ENCODE measurements at regions not wholly inside any gene's neighbourhood (a gene's known extent, or its start where the extent isn't known, plus 50 kb on each side); places are given as distances from the start of the nearest gene placed in this dataset.

GRCh38 chr12:67811437-67812361, 163.2 kb downstream of the DYRK2 start:
- DNase-seq (ENCODE audit: low read depth) = no peak
- H3K4me3 ChIP-seq (ENCODE audit: low read depth, low read length) = no peak overlapping the region
- in situ Hi-C loops (cut with HindIII; ENCODE audit: low sequenced_read_pairs) = no loop called here
- TF ChIP-seq CTCF (IDR thresholded peaks at IDR 0.05; ENCODE audit: low read depth, low read length, missing control alignments) = no peak

- H3K4me3 ChIP-seq (ENCODE audit: low read depth, low read length) = no peak overlapping the region
- DNase-seq (ENCODE audit: low read depth) = no peak
- in situ Hi-C loops (cut with HindIII; ENCODE audit: low sequenced_read_pairs) = no loop called here
- no peak for TF ChIP-seq CTCF (IDR thresholded peaks at IDR 0.05; ENCODE audit: low read depth, low read length, missing control alignments)
Observed at GRCh38 chr12:67813456-67813904, 164.9 kb downstream of the DYRK2 start.

GRCh38 chr12:67816269-67816668, 167.7 kb downstream of the DYRK2 start:
- no peak overlapping the region for H3K4me3 ChIP-seq (ENCODE audit: low read depth, low read length)
- no peak for DNase-seq (ENCODE audit: low read depth)
- in situ Hi-C loops (cut with HindIII; ENCODE audit: low sequenced_read_pairs) = no loop called here
- TF ChIP-seq CTCF (IDR thresholded peaks at IDR 0.05; ENCODE audit: low read depth, low read length, missing control alignments) = no peak

- H3K4me3 ChIP-seq (ENCODE audit: low read depth, low read length) = no peak overlapping the region
- TF ChIP-seq CTCF (IDR thresholded peaks at IDR 0.05; ENCODE audit: low read depth, low read length, missing control alignments) = no peak
- in situ Hi-C loops (cut with HindIII; ENCODE audit: low sequenced_read_pairs) = no loop called here
- DNase-seq (ENCODE audit: low read depth) = no peak
Observed at GRCh38 chr12:67818459-67818903, 169.9 kb downstream of the DYRK2 start.

- in situ Hi-C loops (cut with HindIII; ENCODE audit: low sequenced_read_pairs) = no loop called here
- no peak overlapping the region for H3K4me3 ChIP-seq (ENCODE audit: low read depth, low read length)
- TF ChIP-seq CTCF (IDR thresholded peaks at IDR 0.05; ENCODE audit: low read depth, low read length, missing control alignments) = no peak
- DNase-seq (ENCODE audit: low read depth) = no peak
Observed at GRCh38 chr12:67819902-67820301, 169.3 kb upstream of the IFNG-AS1 start.

DNA sequence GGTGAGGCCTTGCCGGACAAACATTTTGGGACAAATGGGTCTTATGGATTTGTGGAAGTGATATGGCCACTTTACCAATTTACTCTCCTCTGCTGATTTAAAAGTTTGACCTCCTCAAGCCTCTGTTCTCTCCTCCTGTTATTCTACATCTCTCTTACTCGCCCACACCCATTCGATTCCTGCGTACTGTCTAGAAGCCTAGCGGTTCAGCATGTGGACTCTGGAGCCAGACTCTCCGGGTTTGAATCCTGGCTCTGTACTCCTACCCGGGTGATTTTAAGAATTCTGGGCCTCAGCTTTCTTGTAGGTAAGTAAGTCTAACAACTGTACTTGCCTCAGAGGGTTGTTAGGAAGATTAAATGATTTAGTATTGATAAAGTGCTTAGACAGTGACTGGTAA, 168.6 kb upstream of the IFNG-AS1 start:
- no peak overlapping the region for H3K4me3 ChIP-seq (ENCODE audit: low read depth, low read length)
- in situ Hi-C loops (cut with HindIII; ENCODE audit: low sequenced_read_pairs) = no loop called here
- TF ChIP-seq CTCF (IDR thresholded peaks at IDR 0.05; ENCODE audit: low read depth, low read length, missing control alignments) = no peak
- DNase-seq (ENCODE audit: low read depth) = no peak

All from astrocyte of the cerebellum (primary cell).